Keratinocyte (primary cell): ENCODE measurements at regions not wholly inside any gene's neighbourhood (a gene's known extent, or its start where the extent isn't known, plus 50 kb on each side); places are given as distances from the start of the nearest gene placed in this dataset.

Experiments
- EZH2 ChIP-seq: IDR thresholded peaks from one replicate; pipeline ENCODE4 v1.6.1; 2012; ENCODE audit warnings: inconsistent platforms, mild to moderate bottlenecking, low read length, moderate library complexity
- TF ChIP-seq, protein P1 (sequence below), 3 experiments: IDR thresholded peaks in 1 of 3; conservative IDR thresholded peaks in 1 of 3; optimal IDR thresholded peaks in 1 of 3; 2 replicates in 2 of 3; 3 replicates in 1 of 3; pipeline versions ENCODE3 to v1.5.1; 2011; ENCODE audit warnings: low read length in 3 of 3, mild to moderate bottlenecking in 3 of 3, moderate library complexity in 2 of 3, control low read depth in 1 of 3, inconsistent platforms in 1 of 3; ENCODE audit not compliant: insufficient read depth in 2 of 3; ENCODE audit errors: extremely low read depth in 1 of 3

GRCh38 chr19:30077851-30078355 lies 135.9 kb downstream of the URI1 start:
- TF ChIP-seq, protein P1, sequence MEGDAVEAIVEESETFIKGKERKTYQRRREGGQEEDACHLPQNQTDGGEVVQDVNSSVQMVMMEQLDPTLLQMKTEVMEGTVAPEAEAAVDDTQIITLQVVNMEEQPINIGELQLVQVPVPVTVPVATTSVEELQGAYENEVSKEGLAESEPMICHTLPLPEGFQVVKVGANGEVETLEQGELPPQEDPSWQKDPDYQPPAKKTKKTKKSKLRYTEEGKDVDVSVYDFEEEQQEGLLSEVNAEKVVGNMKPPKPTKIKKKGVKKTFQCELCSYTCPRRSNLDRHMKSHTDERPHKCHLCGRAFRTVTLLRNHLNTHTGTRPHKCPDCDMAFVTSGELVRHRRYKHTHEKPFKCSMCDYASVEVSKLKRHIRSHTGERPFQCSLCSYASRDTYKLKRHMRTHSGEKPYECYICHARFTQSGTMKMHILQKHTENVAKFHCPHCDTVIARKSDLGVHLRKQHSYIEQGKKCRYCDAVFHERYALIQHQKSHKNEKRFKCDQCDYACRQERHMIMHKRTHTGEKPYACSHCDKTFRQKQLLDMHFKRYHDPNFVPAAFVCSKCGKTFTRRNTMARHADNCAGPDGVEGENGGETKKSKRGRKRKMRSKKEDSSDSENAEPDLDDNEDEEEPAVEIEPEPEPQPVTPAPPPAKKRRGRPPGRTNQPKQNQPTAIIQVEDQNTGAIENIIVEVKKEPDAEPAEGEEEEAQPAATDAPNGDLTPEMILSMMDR (optimal IDR thresholded peaks at IDR 0.05 in 1 of 3, IDR thresholded peaks at IDR 0.05 in 1 of 3, conservative IDR thresholded peaks at IDR 0.05 in 1 of 3; ENCODE audit: extremely low read depth in 1 of 3, insufficient read depth in 2 of 3, low read length in 3 of 3) = no peak
- TF ChIP-seq EZH2 = no peak
